Astrocyte (in vitro differentiated cells and primary cell): ENCODE measurements at regions not wholly inside any gene's neighbourhood (a gene's known extent, or its start where the extent isn't known, plus 50 kb on each side); places are given as distances from the start of the nearest gene placed in this dataset.

Experiments
- EZH2 ChIP-seq: IDR thresholded peaks from 2 replicates; pipeline ENCODE4 v1.6.1; 2012; ENCODE audit warnings: mild to moderate bottlenecking, low read length, inconsistent platforms; ENCODE audit not compliant: insufficient read depth
- TF ChIP-seq, protein P1 (sequence below): IDR thresholded peaks from 2 replicates; pipeline ENCODE4 v1.5.1; 2011; ENCODE audit warnings: low read depth, mild to moderate bottlenecking, inconsistent platforms, low read length, moderate library complexity; ENCODE audit not compliant: insufficient read depth

GRCh38 chr6:142568857-142569597 lies 267.2 kb downstream of the ADGRG6 start:
- TF ChIP-seq, protein P1, sequence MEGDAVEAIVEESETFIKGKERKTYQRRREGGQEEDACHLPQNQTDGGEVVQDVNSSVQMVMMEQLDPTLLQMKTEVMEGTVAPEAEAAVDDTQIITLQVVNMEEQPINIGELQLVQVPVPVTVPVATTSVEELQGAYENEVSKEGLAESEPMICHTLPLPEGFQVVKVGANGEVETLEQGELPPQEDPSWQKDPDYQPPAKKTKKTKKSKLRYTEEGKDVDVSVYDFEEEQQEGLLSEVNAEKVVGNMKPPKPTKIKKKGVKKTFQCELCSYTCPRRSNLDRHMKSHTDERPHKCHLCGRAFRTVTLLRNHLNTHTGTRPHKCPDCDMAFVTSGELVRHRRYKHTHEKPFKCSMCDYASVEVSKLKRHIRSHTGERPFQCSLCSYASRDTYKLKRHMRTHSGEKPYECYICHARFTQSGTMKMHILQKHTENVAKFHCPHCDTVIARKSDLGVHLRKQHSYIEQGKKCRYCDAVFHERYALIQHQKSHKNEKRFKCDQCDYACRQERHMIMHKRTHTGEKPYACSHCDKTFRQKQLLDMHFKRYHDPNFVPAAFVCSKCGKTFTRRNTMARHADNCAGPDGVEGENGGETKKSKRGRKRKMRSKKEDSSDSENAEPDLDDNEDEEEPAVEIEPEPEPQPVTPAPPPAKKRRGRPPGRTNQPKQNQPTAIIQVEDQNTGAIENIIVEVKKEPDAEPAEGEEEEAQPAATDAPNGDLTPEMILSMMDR: no peak
- no peak for TF ChIP-seq EZH2
